AG04449 (cell line): ENCODE measurements at regions not wholly inside any gene's neighbourhood (a gene's known extent, or its start where the extent isn't known, plus 50 kb on each side); places are given as distances from the start of the nearest gene placed in this dataset.

ENCODE experiments used
- CTCF ChIA-PET: fragments of 350-600 bp; formaldehyde crosslinking; extraction: SDS; loops from one replicate; lab custom pipeline; 2021; ENCODE audit warnings: antibody characterized with exemption; lab: Yijun Ruan, JAX
- POLR2A ChIA-PET: fragments of 400-600, 350-600 bp; formaldehyde crosslinking; extraction: SDS; loops from one replicate; lab custom pipeline; 2020; ENCODE audit warnings: antibody characterized with exemption, inconsistent platforms; lab: Yijun Ruan, JAX
- DNase-seq: peaks from one replicate; pipeline ENCODE4 v3.0.0-alpha.2; 2010; ENCODE audit warnings: low read depth, low spot score
- H3K4me3 ChIP-seq: 2 replicates; pipeline ENCODE4 v1.5.1; 2011; ENCODE audit warnings: low read depth, mild to moderate bottlenecking, control low read depth, low read length
- CTCF ChIP-seq: IDR thresholded peaks from one replicate; pipeline ENCODE4 v1.5.1; 2011; ENCODE audit warnings: mild to moderate bottlenecking, moderate library complexity, low read length, control low read depth, inconsistent platforms; ENCODE audit not compliant: insufficient read depth; ENCODE audit errors: missing control alignments

GRCh38 chr5:116370149-116370548 is 204.5 kb downstream of the SEMA6A start:
- no peak overlapping the region for H3K4me3 ChIP-seq
- CTCF ChIA-PET = no interaction called here
- POLR2A ChIA-PET = no interaction called here
- DNase-seq = no peak
- TF ChIP-seq CTCF = no peak

GRCh38 chr5:116365006-116365496 is 209.6 kb downstream of the SEMA6A start:
- no peak for DNase-seq
- ChIA-PET POLR2A (no interaction called here), CTCF (no interaction called here)
- no peak for TF ChIP-seq CTCF
- H3K4me3 ChIP-seq = no peak overlapping the region

DNA sequence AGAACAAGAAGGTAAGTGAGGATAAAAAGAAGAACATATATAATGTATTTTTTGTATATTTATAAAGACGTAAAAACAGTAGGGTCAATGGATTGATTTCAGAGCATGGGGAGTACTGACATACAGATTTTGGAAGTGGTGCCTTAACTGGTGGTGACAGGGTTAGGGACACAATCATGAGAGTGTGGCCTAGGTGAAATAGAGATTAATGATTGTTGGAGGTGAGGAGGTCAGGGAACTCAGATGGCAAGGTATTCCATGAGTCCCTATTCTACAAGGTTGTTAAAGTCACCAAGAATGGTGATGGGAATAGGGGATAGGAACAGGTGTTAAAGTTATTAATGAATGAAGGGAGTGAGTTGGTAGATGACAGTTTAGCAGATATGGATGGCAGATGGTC is 210.8 kb downstream of the SEMA6A start:
- POLR2A ChIA-PET = no interaction called here
- no peak for TF ChIP-seq CTCF
- no peak overlapping the region for H3K4me3 ChIP-seq
- CTCF ChIA-PET = no interaction called here
- no peak for DNase-seq

GRCh38 chr5:116361979-116362577 is 212.5 kb downstream of the SEMA6A start:
- no peak for TF ChIP-seq CTCF
- ChIA-PET CTCF (interaction anchor here (1.2 kb wide), 1 partner anchor 14 kb away, joined by 3 read pairs; no protein-coding TSS in a partner anchor), POLR2A (no interaction called here)
- no peak overlapping the region for H3K4me3 ChIP-seq
- no peak for DNase-seq

DNA sequence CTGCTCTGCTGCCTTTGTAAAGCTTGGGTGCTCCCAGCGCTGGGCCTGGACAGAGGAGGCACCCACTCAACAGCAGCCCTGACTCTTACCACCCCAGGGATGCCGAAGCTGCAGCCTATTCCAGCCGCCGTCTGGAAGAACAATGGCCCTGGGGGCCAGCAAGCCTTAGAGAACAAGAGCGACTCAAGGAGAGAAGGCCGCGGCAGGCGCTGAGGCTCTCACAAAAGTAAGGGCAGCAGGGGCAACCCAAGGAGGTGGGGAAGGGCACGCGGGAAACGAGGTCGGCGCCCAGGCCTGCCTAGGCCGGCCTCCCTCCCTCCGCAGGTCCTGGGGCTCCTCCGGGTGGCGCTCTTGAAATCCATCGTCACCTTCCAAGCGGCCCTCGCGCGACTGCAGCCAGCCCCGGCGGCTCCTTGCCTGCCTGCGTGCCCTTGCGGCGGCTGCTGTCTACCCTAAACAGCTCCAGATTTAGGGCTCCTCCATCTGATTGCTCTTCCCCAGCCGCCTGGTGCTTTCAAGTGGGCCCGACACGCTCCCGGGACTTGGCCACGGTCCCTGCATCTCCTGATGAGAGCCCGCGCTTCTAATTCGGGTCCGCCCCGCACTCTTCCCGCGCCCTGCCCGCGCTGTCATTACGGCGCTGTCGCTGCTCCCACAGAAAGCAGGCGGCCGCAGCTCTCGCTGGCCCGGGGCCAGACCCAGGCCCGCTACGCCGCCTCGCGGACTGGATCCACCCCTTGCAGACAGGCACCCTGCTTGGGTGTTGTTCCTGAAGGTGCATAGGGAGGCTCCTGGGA is 213.3 kb downstream of the SEMA6A start:
- peak overlapping the region; percentile 27 for H3K4me3 ChIP-seq
- DNase-seq = no peak
- POLR2A ChIA-PET = no interaction called here
- CTCF ChIA-PET = interaction anchor here (1.2 kb wide), 1 partner anchor 14 kb away, joined by 3 read pairs; no protein-coding TSS in a partner anchor
- peak; percentile 6 for TF ChIP-seq CTCF
